Uterus (tissue), 3 donors: ENCODE measurements at regions not wholly inside any gene's neighbourhood (a gene's known extent, or its start where the extent isn't known, plus 50 kb on each side); places are given as distances from the start of the nearest gene placed in this dataset.

Experiments used
- DNase-seq, 2 donors: peaks; one replicate each; pipeline ENCODE4 v3.0.0-alpha.2; 2019 to 2020
- H3K27ac ChIP-seq, 2 donors: fragments of 200-600 bp; sonication (generic); 1 replicate in 1 of 2; 2 replicates in 1 of 2; pipeline ENCODE4 v1.5.1; 2016 to 2018
- H3K27me3 ChIP-seq, 2 donors: fragments of 200-600 bp; sonication (generic); one replicate each; pipeline ENCODE4 v1.5.1; 2018 to 2019; ENCODE audit warnings: control low read depth in 1 of 2
- H3K36me3 ChIP-seq, 2 donors: fragments of 200-600 bp; sonication (generic); one replicate each; pipeline ENCODE4 v1.5.1; 2019; ENCODE audit warnings: control low read depth in 1 of 2
- H3K4me1 ChIP-seq, 2 donors: fragments of 200-600 bp; sonication (generic); one replicate each; pipeline ENCODE4 v1.5.1; 2018 to 2019; ENCODE audit warnings: control low read depth in 1 of 2
- H3K4me3 ChIP-seq, 2 donors: fragments of 200-600 bp; sonication (generic); 1 replicate in 1 of 2; 2 replicates in 1 of 2; pipeline ENCODE4 v1.5.1; 2018 to 2019; ENCODE audit warnings: mild to moderate bottlenecking in 1 of 2
- H3K9me3 ChIP-seq, 2 donors: fragments of 200-600 bp; sonication (generic); one replicate each; pipeline ENCODE4 v1.5.1; 2019; ENCODE audit warnings: control low read depth in 1 of 2
- CTCF ChIP-seq, 4 experiments: fragments of 200-600 bp in 2 of 4; fragments of 450-650 bp in 2 of 4; sonication (generic) in 2 of 4; IDR thresholded peaks; one replicate each; pipeline ENCODE4 v1.5.1; 2016 to 2019; ENCODE audit warnings: antibody characterized with exemption in 4 of 4, mild to moderate bottlenecking in 2 of 4, moderate library complexity in 1 of 4
- POLR2A ChIP-seq, 2 donors: fragments of 450-650 bp; IDR thresholded peaks; one replicate each; pipeline ENCODE4 v1.6.1; 2016; ENCODE audit warnings: antibody characterized with exemption in 2 of 2, mild to moderate bottlenecking in 1 of 2, moderate library complexity in 1 of 2
- intact Hi-C: fragments of 100-400 bp; cut with DNase I; formaldehyde crosslinking; loops from one replicate; pipeline ENCODE4 v1.15.1; 2023; ENCODE audit warnings: low total_unique reads
- donor health status: DM: yes; HTN: yes; CAD: no.

GRCh38 chr22:48963405-48963804 is 864.3 kb downstream of the BRD1 start:
- DNase-seq = no peak
- TF ChIP-seq POLR2A (IDR thresholded peaks at IDR 0.05) (no peak), CTCF (IDR thresholded peaks at IDR 0.05) (no peak)
- no peak overlapping the region for H3K4me3 ChIP-seq
- H3K9me3 ChIP-seq = no peaks in the 10 kb centered on the region
- H3K4me1 ChIP-seq = no peaks in the 10 kb centered on the region
- no peak overlapping the region for H3K27ac ChIP-seq
- no peaks in the 10 kb centered on the region for H3K36me3 ChIP-seq
- intact Hi-C loops = no loop called here
- no peaks in the 10 kb centered on the region for H3K27me3 ChIP-seq

GRCh38 chr22:48961705-48962104 is 866.0 kb downstream of the BRD1 start:
- no peaks in the 10 kb centered on the region for H3K27me3 ChIP-seq
- H3K27ac ChIP-seq = no peak overlapping the region
- H3K9me3 ChIP-seq = no peaks in the 10 kb centered on the region
- no peaks in the 10 kb centered on the region for H3K36me3 ChIP-seq
- no peak overlapping the region for H3K4me3 ChIP-seq
- intact Hi-C loops = no loop called here
- H3K4me1 ChIP-seq = no peaks in the 10 kb centered on the region
- no peak for DNase-seq
- TF ChIP-seq POLR2A (IDR thresholded peaks at IDR 0.05) (no peak), CTCF (IDR thresholded peaks at IDR 0.05) (no peak)

GRCh38 chr22:48960980-48961660 is 866.6 kb downstream of the BRD1 start:
- Histone ChIP-seq H3K27me3 (no peaks in the 10 kb centered on the region), H3K9me3 (no peaks in the 10 kb centered on the region), H3K4me1 (no peaks in the 10 kb centered on the region), H3K4me3 (no peak overlapping the region), H3K27ac (no peak overlapping the region), H3K36me3 (no peaks in the 10 kb centered on the region)
- TF ChIP-seq POLR2A (IDR thresholded peaks at IDR 0.05) (no peak), CTCF (IDR thresholded peaks at IDR 0.05) (no peak)
- intact Hi-C loops = no loop called here
- peak in 1 of 2 donors; percentile 5 for DNase-seq

- TF ChIP-seq POLR2A (IDR thresholded peaks at IDR 0.05) = no peak
- no peak for TF ChIP-seq CTCF (IDR thresholded peaks at IDR 0.05)
- Histone ChIP-seq H3K27me3 (no peaks in the 10 kb centered on the region), H3K27ac (no peak overlapping the region), H3K4me3 (no peak overlapping the region), H3K36me3 (no peaks in the 10 kb centered on the region), H3K9me3 (no peaks in the 10 kb centered on the region), H3K4me1 (no peaks in the 10 kb centered on the region)
- DNase-seq = peak in 1 of 2 donors; percentile 5
- intact Hi-C loops = no loop called here
Observed at GRCh38 chr22:48960576-48960975, 867.1 kb downstream of the BRD1 start.

- no peak for TF ChIP-seq CTCF (IDR thresholded peaks at IDR 0.05)
- no peak for TF ChIP-seq POLR2A (IDR thresholded peaks at IDR 0.05)
- no peak for DNase-seq
Observed at GRCh38 chr22:48959496-48959895, 868.2 kb downstream of the BRD1 start.

More at GRCh38 chr22:48959496-48959895, 868.2 kb downstream of the BRD1 start:
- H3K4me1 ChIP-seq = no peaks in the 10 kb centered on the region
- H3K4me3 ChIP-seq = no peak overlapping the region
- intact Hi-C loops = no loop called here
- no peak overlapping the region for H3K27ac ChIP-seq
- H3K27me3 ChIP-seq = no peaks in the 10 kb centered on the region
- H3K36me3 ChIP-seq = no peaks in the 10 kb centered on the region
- H3K9me3 ChIP-seq = no peaks in the 10 kb centered on the region
